ENCODE measurements at regions not wholly inside any gene's neighbourhood (a gene's known extent, or its start where the extent isn't known, plus 50 kb on each side); places are given as distances from the start of the nearest gene placed in this dataset.

- no peak for DNase-seq
- no peaks in the 10 kb centered on the region for H3K27me3 ChIP-seq
- peaks cover 25% of the 10 kb centered on the region for H3K4me1 ChIP-seq
- TF ChIP-seq, protein P1, sequence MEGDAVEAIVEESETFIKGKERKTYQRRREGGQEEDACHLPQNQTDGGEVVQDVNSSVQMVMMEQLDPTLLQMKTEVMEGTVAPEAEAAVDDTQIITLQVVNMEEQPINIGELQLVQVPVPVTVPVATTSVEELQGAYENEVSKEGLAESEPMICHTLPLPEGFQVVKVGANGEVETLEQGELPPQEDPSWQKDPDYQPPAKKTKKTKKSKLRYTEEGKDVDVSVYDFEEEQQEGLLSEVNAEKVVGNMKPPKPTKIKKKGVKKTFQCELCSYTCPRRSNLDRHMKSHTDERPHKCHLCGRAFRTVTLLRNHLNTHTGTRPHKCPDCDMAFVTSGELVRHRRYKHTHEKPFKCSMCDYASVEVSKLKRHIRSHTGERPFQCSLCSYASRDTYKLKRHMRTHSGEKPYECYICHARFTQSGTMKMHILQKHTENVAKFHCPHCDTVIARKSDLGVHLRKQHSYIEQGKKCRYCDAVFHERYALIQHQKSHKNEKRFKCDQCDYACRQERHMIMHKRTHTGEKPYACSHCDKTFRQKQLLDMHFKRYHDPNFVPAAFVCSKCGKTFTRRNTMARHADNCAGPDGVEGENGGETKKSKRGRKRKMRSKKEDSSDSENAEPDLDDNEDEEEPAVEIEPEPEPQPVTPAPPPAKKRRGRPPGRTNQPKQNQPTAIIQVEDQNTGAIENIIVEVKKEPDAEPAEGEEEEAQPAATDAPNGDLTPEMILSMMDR (IDR thresholded peaks at IDR 0.05; ENCODE audit: low read depth, low read length), result no peak
- H3K4me3 ChIP-seq (ENCODE audit: low read depth, low read length), result no peak overlapping the region
- no peaks in the 10 kb centered on the region for H3K36me3 ChIP-seq
- no peaks in the 10 kb centered on the region for H3K9me3 ChIP-seq
These were observed 164.7 kb upstream of the LEF1 start for GRCh38 chr4:108333353-108333942.

GRCh38 chr4:108331905-108332632 is 163.3 kb upstream of the LEF1 start:
- Histone ChIP-seq H3K4me1 (peaks cover 17% of the 10 kb centered on the region), H3K27me3 (no peaks in the 10 kb centered on the region), H3K9me3 (no peaks in the 10 kb centered on the region), H3K36me3 (no peaks in the 10 kb centered on the region), H3K4me3 (ENCODE audit: low read depth, low read length) (no peak overlapping the region)
- TF ChIP-seq, protein P1 (IDR thresholded peaks at IDR 0.05; ENCODE audit: low read depth, low read length), result no peak
- DNase-seq, result no peak

GRCh38 chr4:108328383-108328732 is 159.6 kb upstream of the LEF1 start:
- no peaks in the 10 kb centered on the region for H3K36me3 ChIP-seq
- no peaks in the 10 kb centered on the region for H3K27me3 ChIP-seq
- TF ChIP-seq, protein P1 (IDR thresholded peaks at IDR 0.05; ENCODE audit: low read depth, low read length), result no peak
- no peak overlapping the region for H3K4me3 ChIP-seq (ENCODE audit: low read depth, low read length)
- H3K4me1 ChIP-seq, result no peaks in the 10 kb centered on the region
- no peaks in the 10 kb centered on the region for H3K9me3 ChIP-seq
- no peak for DNase-seq

DNA sequence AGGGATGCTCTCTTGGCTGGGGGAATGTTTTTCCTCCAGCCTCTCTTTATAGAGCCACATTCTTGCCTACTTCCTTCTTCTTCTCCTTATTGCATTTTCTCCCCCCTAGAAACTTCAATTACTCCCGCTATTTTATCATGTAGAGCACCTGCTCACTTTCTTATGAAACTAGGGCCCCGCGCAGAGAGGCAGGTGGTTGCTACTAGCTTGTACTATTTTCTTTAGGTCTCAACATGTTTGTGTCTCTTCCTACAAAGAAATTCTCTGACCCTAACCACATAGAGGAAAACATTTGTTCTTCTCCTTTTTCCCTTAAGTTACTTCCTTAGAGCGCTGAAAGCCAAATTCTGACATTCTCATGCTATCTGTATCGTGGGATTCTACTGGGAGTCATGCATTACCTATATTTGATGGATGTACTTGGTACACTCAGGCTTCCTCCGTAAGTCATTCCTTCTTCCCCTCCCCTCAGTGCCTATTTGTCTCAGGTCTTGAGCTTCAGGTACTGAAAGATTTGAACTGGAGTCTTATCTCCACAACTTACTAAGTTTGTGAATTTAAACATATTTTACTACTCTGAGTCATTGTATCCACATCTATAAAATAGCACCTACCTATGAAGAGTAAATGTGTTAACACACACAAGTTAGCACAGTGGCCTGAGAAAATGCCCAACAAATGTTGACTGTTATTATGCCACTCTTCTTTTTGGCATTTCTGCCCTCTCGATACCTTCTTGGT is 159.1 kb upstream of the LEF1 start:
- Histone ChIP-seq H3K4me1 (no peaks in the 10 kb centered on the region), H3K27me3 (no peaks in the 10 kb centered on the region), H3K9me3 (no peaks in the 10 kb centered on the region), H3K4me3 (ENCODE audit: low read depth, low read length) (no peak overlapping the region), H3K36me3 (no peaks in the 10 kb centered on the region)
- no peak for DNase-seq
- TF ChIP-seq, protein P1 (IDR thresholded peaks at IDR 0.05; ENCODE audit: low read depth, low read length), result no peak

DNA sequence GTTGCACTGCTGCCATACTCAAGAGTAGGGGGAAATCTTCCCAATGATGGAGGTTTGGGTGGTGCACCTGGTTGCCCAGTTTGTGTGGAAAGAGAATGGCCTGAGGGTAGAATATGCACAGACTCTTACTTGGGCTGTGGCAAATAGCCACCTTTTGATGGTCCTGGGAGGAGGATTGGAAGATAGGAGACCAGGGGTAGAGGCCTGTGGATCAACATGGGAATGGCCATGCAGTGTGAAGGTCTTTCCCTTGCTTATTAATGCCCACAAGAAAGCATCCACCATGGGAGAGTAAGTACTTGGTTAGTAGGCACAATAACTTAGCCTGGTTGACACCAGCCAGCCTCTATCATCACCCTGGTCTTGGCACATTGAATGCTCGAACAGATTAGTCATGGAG is 156.8 kb upstream of the LEF1 start:
- H3K4me1 ChIP-seq, result no peaks in the 10 kb centered on the region
- H3K36me3 ChIP-seq, result no peaks in the 10 kb centered on the region
- no peaks in the 10 kb centered on the region for H3K9me3 ChIP-seq
- H3K4me3 ChIP-seq (ENCODE audit: low read depth, low read length), result no peak overlapping the region
- DNase-seq, result no peak
- TF ChIP-seq, protein P1 (IDR thresholded peaks at IDR 0.05; ENCODE audit: low read depth, low read length), result no peak
- H3K27me3 ChIP-seq, result no peaks in the 10 kb centered on the region

GRCh38 chr4:108324450-108324849 is 155.7 kb upstream of the LEF1 start:
- no peak overlapping the region for H3K4me3 ChIP-seq (ENCODE audit: low read depth, low read length)
- H3K9me3 ChIP-seq, result no peaks in the 10 kb centered on the region
- no peaks in the 10 kb centered on the region for H3K36me3 ChIP-seq
- H3K4me1 ChIP-seq, result no peaks in the 10 kb centered on the region
- TF ChIP-seq, protein P1 (IDR thresholded peaks at IDR 0.05; ENCODE audit: low read depth, low read length), result no peak
- H3K27me3 ChIP-seq, result no peaks in the 10 kb centered on the region
- no peak for DNase-seq

All from BE2C (cell line).